GM19043 (cell line): ENCODE measurements at regions not wholly inside any gene's neighbourhood (a gene's known extent, or its start where the extent isn't known, plus 50 kb on each side); places are given as distances from the start of the nearest gene placed in this dataset.

Source experiments
- ATAC-seq: cut with Tn5 transposase; IDR thresholded peaks from one replicate; pipeline ENCODE4 v1.9.1; 2021; ENCODE audit warnings: low read depth; ENCODE audit not compliant: unreplicated experiment

DNA sequence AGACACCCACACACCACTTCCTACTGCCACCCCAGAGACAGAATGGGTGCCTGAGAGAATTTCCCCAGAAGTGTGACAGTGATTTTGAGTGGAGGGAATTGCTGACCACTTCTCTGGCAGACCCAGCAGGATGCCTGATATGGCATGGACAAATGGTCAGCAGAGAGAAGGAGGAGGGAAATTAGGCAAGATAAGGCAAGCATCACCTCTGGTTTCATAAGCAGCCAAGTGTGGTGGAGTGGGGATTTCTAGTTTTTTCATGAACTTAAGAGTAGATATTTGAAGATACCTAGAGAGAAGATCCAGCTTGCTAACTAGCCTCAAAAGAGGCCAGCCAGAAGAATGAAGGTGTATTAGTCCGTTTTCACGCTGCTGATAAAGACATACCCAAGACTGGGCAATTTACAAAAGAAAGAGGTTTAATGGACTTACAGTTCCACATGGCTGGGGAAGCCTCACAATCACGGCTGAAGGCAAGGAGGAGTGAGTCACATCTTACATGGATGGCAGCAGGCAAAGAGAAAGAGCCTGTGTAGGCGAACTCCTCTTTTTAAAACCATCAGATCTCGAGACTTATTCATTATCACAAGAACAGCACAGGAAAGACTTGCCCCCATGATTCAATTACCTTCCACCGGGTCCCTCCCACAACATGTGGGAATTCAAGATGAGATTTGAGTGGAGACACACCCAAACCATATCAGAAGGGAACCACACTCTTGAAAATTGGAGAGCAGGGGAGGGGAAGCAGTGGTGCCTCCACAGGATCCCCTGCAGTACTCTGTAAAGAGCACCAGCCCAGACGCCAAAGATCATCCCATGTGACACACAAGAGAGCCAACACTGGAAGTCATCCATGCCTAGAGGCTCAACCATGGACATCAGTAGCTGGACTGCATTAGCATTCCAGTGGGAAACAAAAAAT lies 64.2 kb downstream of the RBM43 start:
- no peak for ATAC-seq

DNA sequence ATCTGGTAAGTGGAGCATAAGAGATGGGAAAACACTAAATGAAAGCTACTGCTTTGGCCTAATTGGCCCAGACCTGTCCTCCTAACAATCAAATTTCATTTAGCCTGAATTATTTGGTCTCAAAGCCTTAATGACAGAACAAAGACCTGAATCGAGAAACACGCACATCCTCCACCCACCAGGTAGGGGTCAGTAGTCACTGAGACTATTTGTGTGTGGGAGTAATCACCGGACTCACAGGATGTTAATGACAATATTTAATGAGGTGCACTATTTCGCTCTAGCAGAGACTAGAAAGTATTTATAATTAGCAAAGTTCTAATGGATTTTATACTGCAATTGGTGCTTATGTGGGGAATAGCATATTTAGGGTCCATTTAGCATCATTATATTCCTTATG lies 68.1 kb downstream of the RBM43 start:
- ATAC-seq = no peak

DNA sequence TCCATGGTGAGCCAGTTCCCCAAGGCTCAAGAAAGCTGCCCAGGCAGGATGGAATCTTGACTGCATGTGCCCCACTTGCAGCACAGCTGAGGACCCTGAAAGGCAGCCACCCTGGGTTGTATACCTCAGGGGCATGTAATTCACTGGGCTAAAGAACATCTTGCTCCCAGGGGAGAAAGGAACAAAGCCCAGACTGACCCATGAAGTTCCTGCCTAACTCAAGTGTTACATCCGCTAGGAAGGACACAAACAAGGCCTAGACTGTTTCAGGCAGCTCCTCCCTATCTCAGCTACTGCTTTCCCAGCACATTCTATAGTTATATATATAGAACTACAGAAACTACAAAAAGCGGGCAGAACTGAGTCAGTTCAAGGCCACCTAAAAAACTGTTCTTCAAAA lies 69.0 kb downstream of the RBM43 start:
- no peak for ATAC-seq

DNA sequence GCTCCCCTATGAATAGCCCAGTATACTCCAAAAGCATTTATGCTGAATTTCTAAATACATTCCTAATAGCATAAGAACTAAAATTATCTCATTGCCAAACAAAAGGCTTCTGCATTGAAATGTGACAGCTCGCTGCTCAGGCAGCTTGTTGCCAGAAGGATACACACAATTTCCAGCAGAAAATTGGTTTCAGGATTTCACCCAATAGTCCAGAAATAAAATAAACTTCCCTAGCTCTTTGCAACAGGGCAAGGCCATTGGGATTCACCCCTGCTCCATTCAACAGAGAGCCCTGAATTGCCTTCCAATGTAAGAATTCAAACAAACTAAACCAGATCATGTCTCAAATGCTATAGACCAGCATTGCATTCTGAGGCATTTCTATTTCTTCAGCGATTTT lies 70.7 kb downstream of the RBM43 start:
- ATAC-seq = no peak

DNA sequence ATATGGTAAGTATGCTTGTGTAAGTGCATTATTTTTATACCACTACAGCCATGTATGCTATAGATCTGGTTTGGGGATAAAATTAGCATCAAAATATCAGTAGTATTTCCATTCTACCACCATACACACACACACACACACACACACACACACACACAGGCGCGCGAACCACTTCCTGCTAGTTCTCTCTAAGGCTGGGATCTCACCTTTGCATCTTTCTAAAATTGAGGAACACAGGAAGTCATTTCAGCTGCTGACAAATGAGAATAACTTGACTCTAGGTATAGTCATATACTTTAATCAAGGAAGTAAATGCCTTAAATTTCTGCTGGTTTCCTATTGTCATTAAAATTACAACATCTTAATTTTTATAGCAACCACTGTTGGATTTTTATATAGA lies 72.5 kb downstream of the RBM43 start:
- no peak for ATAC-seq

DNA sequence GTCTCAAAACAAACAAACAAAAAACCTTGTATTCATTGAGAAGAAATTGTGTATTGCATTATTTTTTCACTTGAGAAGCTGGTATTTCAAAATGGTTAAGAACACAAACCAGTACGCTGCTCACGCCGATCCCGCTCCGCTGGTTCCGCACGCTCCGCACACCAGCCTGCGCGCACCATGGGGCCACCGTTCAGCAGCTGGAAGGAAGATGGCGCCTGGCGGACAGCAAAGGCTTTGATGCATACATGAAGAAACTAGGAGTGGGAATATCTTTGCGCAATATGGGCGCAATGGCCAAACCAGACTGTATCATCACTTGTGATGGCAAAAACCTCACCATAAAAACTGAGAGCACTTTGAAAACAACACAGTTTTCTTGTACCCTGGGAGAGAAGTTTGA lies 75.7 kb downstream of the RBM43 start:
- ATAC-seq = no peak

DNA sequence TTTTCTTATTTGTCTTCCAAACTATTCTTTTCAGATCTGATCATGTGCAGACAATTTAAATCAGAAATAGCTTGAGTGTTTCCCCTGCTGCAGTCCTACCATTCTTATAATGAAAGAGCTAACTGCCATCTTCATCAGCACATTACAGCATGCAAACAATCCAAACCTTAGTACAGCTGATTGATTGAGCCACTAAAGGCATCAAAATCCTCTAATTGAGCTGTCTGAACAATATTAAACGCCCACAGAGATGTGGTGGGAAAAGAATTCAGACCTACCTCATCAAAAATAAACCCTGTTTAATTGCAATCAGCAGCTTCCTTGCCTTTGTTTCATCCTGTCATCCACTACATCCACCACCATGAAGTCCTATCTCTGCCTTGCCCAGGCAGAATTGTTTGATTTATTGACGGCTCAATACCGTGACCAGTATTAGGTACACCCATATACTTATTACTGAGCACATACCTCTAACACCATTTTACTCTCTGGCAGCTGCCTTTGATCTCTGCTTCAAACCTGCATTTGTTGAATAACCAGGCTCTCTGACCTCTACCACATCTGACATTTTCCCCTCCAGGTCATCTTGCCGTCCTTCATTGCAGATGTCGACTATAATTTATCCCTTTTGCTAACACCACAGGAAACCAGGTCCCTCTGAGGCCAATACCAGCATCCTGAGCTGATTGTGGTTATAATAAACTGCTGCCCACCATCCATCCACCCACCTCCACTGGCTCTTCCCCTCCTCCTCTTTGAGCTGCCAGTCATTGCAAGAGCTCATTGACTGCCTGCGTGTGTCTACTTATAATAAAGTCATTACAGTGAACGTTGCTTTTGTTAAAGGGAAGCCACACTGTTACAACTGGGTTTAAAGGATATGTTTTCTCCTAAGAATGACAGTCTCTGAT lies 78.5 kb downstream of the RBM43 start:
- ATAC-seq = no peak

DNA sequence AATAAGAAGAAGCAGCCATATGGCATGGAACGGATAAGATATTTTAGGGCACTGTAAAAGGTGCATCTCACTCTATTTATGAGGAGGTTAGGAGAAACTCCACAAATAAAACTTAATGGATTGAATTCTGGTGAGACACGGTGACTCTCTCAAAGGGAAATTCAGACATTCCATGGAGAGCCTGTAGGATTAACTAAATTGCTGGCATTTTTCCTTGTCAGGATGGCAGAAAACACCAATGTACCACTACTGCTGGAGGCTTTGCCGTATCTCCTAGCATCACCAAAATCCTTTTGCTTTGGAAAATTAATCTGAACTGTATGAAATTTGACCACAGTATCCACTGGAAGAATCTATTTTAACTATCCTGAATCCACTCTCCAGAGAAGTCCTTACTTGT lies 79.3 kb downstream of the RBM43 start:
- ATAC-seq = no peak

DNA sequence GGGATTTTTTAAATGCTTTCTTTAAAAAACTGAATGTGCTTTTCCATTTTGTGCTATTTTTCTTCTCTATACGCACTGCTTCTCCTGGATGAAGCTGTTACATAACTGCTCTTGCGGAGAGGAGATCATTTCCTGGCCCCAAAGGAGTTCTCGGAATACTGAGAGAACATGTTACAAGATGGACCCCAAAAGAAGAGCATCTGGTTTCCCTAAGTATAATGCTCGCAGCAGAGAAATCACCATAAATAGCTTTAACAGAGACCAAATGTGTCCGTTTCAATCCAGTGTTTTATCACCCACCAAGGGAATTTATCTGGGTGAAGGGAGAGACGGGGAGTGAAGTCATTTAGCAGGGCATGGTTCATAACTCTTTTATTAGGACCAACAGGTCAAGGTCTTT lies 80.1 kb downstream of the RBM43 start:
- no peak for ATAC-seq

DNA sequence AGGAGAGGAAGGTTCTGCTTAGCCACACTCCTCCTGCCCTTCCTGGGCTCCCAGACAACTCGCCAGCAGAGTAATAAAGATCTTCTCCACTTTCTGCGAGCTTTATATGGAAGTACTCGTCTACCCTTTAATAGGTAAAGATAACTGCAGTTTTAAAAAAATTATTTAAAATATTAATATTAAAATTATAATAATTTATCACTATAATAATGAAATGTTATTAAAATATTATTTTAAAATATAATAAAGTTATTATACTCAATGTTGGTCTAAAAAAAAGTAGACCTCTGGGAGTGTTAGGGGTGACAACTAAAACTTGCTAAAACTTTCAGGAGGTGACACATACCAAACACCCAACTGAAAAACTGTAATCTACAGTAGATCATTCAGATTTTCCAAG lies 81.5 kb downstream of the RBM43 start:
- ATAC-seq = no peak

DNA sequence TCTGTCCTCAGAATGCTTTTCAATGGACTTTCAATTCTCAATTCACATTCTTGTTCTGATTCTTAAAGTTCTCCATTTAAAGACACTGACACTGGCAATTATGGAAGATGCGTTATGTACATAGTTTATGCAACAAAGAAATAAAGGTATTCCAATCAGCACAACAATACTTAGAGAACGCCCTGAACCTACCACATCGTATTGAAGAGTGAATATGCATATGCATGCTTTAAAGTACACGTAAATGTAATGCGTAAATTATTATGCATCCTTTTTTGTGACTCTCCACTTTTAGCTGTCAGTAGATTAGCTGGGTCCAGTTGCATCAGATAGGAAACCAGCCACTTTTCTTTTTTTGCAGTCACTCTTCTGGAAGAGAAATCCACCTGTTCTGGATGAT lies 83.5 kb downstream of the RBM43 start:
- ATAC-seq = no peak

DNA sequence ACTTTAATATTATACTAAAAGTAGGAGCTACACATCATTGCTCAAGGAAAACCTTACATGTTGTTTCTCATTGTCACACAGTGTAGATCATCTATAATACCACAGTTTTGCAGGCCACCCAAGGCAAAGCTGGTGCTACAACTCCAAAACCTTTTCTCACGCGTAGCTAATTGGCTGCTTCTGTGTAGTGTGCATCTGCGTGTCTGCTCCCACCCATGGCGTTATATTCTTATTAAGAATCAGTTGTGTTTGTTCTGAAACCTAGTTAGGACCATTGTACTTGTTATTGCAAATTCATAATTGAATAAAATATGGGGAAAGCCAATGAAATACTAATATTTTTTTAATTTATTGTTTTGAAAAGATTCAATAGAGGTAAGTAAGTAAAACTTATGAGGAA lies 83.9 kb downstream of the RBM43 start:
- no peak for ATAC-seq

DNA sequence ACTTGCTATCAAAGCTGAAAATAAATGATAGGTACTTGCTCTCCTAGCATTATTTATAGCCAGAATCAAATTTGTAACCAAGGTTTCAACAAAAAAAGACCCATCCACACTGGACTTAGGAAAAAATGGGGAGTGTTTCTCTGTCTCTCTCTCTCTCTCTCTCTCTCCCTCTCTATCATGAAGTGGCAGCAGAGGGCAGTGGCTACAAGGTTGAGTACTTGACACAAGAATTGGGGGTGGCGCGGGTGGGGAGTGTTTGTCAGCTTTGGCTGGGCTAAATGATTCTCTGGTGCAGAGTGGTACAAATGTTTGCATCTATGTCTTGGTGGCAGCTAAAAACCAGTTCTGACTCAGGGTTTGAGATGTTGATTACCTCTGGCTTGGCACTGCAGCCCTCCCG lies 85.0 kb downstream of the RBM43 start:
- no peak for ATAC-seq

DNA sequence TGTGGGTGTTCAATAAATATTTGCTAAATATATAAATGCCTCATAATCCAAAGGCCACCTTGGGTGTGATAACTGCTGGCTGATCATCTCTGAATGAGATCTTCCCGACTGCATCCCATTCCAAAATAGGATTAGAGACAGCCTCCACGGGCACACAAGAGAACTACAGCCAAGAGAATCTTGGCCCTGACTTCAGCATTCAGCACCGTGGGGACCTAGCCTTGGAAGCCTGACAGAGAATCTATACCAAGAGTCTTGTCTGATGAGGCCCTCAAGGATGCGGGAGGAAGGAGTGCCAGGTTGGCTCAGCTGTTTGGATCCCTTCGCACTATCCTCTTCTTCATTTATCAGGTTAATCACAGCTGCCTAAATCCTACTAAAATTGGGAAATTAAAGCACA lies 85.8 kb downstream of the RBM43 start:
- no peak for ATAC-seq

DNA sequence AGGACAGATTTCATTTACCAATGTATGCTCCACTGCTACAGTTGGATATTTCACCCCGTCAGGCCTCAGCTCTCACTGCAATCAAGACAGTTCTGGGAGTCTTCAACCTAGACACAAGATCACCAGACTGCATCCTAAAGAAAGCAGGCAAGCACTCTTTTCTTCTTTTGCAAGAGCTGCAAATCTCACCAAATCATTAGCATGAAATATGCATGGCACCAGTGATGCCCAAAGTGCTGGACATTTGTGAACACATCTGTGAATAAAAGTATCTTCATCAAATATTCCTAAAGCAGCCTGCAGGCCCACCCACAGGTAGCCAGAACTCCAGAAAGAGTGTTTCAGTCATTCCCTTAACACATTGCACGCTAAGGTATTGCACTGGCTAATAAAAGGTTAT lies 87.5 kb downstream of the RBM43 start:
- no peak for ATAC-seq

DNA sequence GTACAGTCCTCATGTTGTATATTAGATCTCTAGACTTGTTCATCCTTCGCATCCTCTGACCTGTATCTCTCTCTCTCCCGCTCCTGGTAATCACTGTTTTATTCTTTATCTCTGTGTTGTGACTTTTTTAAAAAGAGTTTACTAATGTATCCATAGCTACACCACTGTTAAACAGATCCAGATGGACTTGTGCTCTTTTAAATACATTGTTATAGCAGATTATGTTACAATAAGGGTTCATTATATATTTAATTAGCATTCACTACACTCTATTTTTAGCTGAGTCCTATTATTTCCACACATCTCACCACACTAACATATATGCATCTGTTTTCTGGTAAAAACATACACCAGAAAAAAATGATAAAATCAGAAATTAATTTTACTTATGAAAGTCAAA lies 90.5 kb downstream of the RBM43 start:
- no peak for ATAC-seq

DNA sequence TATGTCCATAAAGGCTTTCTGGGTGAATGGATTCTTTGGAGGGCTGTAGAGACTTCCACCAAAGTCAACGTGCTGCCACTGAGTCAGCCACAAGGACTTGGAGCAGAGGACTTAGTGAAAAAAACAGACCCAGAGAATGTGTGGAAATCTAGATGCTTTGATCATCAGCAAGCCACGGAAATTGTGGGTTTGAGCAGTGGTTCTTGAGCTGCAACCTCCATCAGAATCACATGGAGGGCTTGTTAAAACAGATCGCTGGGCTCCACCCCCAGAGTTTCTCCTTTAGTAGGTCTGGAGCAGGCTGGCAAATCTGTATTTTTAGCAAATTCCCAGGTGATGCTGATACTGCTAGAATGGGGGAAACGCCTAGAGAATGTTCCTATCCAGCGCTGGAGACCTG lies 95.3 kb downstream of the RBM43 start:
- ATAC-seq = no peak

DNA sequence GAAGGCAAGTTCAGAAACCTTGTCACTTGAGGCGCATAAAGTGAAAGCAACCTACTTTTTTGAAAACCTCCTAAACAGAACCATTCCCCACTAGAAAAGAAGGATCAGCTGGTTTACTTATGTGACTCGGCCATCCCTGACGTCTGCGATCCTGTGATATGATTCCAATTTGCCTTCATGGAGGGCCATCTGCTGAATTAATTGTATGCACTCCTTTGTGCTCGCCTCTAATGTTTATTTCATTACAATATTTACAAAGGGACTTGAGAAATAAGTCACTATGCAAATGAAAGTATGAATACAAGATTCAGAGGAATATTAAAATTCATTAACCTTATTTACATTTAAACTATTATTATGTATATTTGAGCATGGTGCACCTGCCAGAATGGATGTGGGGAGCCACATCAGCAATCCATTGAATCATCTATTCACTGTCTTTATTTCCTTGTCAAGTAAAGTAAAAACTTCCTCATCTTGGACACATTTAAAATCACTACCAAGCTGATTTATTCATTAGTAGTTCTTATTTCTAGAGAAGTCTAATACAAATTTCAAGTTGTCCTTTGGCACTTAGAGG lies 96.5 kb downstream of the RBM43 start:
- no peak for ATAC-seq

DNA sequence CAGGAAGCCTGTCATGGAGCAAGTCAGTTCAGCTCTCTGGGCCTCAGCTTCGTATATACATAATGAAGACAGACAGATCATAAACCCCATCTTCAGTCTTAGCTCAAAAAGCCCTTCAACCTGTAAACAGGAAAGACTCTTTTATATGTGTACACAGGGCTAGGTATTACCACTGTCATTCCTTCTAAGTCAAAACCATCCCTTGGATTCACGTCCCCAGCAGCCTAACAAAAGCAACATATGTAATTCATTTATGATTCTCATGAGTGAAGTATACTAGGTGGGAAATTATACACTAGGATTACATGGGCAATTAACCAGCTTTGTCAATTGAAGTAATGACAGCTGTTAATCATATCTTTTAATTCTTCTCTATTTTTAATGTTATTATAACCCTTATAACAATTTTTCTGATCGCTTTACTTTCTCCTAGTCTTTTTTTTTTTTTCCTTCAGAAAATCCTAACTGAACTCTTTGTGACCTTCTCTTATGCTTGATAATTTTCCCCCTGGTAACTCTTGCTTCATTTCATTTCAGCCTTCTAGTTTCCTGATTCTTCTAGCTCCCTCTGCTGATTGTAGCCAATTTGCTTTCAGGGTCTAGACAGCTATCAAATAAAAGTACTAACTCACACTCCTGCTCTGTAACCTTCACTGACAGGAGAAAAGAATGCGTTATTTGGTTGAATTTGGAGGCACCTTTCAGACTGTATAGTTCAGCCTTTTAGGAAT lies 99.7 kb downstream of the RBM43 start:
- no peak for ATAC-seq

DNA sequence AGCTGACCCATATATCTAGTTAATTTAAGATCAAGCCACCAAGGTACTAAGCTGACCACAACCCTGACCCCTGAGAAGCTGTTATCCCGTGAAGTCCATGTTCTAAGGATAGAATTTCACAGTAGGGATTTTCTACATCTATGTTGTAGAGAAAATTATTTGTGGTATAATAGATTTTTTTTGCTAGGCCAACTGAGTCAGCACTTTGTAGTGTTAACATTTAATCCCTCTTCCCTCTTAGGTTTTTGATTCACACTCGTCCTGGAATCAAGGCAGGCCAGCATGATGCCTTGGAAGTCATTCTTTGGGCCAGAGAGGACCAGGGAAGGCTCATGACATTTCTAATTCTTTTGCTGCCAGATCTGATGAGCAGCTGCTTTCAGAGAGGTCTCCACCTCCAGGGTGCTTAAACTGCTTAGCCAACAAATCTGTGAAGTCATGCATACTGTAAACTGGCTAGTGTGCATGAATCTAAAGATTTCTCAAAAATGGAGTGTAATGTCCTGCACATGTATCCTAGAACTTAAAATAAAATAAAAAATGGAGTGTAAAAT lies 102.5 kb downstream of the RBM43 start:
- no peak for ATAC-seq
